ACC112 (cell line): ENCODE measurements at regions not wholly inside any gene's neighbourhood (a gene's known extent, or its start where the extent isn't known, plus 50 kb on each side); places are given as distances from the start of the nearest gene placed in this dataset.
"Not testable (repeated sequence)": the region's sequence is repeated elsewhere in the genome, so short reads cannot be mapped to it uniquely, and the experiment has no call there.

Experiments
- H2AFZ ChIP-seq: fragments of 200-600 bp; sonication (generic); one replicate; pipeline ENCODE4 v1.6.0; 2017; ENCODE audit warnings: antibody characterized with exemption, low read length; ENCODE audit not compliant: unreplicated experiment
- H3K27ac ChIP-seq: fragments of 200-600 bp; sonication (generic); 2 replicates; pipeline ENCODE4 v1.5.1; 2014; ENCODE audit warnings: low read depth, mild to moderate bottlenecking, antibody characterized with exemption, low read length, moderate library complexity
- H3K27me3 ChIP-seq: fragments of 200-600 bp; sonication (generic); 2 replicates; pipeline ENCODE4 v1.6.1; 2014; ENCODE audit warnings: mild to moderate bottlenecking, antibody characterized with exemption, low read length, moderate library complexity, mixed read lengths; ENCODE audit not compliant: insufficient read depth
- H3K36me3 ChIP-seq: fragments of 200-600 bp; sonication (generic); 2 replicates; pipeline ENCODE4 v1.6.1; 2016; ENCODE audit warnings: mild to moderate bottlenecking, antibody characterized with exemption, low read length, moderate library complexity, mixed read lengths; ENCODE audit not compliant: insufficient read depth
- H3K4me1 ChIP-seq: fragments of 200-600 bp; sonication (generic); one replicate; pipeline ENCODE4 v1.6.1; 2016; ENCODE audit warnings: low read length, mixed read lengths; ENCODE audit not compliant: insufficient read depth, unreplicated experiment, control insufficient read depth
- H3K4me3 ChIP-seq: fragments of 200-600 bp; sonication (generic); 2 replicates; pipeline ENCODE4 v1.5.1; 2014; ENCODE audit warnings: mild to moderate bottlenecking, low read depth, low read length
- H3K79me2 ChIP-seq: fragments of 200-600 bp; sonication (generic); one replicate; pipeline ENCODE4 v1.6.0; 2016; ENCODE audit warnings: low read length; ENCODE audit not compliant: control insufficient read depth, unreplicated experiment, insufficient read depth

DNA sequence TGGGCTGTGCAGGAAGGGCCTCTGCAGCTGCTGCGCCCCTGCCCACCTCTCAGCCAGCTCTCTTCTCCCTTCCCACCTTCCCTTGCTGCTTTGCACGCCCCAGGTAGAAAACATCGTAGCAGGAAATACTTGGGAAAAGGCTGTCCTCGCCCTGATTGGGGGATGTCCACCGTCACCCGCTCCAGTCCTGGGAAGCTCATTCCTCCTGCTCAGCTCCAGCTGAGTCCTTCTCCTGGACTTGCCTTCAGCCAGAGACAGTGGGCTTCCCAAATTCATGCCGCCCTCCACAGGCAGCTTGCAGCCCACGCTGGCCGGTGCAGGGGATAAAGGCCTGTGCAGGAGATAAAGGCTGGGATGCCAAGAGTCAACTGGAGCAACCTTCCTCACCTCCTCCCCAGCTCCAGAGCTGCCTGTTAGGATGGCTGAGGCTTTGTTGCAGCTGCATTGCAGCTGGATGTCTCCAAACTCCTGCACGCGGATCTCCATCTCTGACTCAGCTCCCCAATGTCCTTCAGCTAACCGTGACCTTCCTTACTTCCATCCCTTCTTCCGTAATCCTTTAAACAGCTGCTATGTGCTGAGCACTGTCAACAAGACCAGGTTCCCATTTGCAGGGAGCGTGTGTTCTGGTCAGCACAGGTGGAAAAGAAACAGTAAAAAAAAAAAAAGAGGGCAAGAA lies 402.0 kb upstream of the TNRC6C start:
- Histone ChIP-seq H3K36me3 (no peaks in the 10 kb centered on the region), H3K4me1 (no peaks in the 10 kb centered on the region), H3K27me3 (peaks cover 60% of the 10 kb centered on the region), H3K4me3 (no peak overlapping the region), H3K27ac (no peak overlapping the region), H3K79me2 (no peaks in the 10 kb centered on the region), H2AFZ (no peak overlapping the region)

DNA sequence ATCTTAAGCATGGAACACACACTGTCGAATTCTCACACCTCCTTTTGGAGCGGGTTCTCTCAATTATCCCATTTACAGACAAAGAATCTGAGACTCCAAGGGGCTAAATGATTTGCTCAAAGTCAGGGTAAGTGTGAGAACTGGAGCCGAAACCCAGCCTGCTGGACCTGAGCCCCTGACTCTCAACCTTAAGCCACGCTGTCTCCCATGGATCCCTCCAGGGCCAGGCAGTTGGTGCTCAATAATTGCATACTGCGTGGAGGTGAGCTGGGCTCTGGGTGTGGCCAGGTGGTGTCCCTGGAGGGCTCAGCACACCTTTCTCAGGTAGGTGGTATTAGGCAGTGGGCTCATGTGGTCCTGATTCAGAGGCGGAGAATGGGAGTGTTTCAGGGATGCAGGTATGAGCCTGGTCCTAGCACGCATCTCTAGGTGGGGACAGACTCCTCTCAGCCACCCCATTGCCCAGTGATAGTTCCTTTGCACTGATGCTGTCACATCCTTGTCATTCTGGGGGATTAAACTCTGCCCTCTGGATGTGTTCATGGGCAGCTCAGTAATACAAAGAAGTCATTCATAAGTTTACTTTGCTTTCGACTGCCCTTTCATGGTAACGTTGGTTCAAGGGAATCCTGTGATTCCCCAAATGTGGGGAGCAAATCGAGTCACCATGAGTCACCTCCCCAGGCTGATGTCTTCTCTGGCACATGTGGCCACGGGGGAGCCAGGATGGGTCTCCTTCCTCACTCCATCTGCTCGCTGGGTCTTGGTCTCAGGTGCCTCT lies 399.5 kb upstream of the TNRC6C start:
- Histone ChIP-seq H3K4me1 (no peaks in the 10 kb centered on the region), H3K79me2 (no peaks in the 10 kb centered on the region), H2AFZ (no peak overlapping the region), H3K27me3 (peaks cover 63% of the 10 kb centered on the region), H3K36me3 (no peaks in the 10 kb centered on the region), H3K4me3 (no peak overlapping the region), H3K27ac (no peak overlapping the region)

DNA sequence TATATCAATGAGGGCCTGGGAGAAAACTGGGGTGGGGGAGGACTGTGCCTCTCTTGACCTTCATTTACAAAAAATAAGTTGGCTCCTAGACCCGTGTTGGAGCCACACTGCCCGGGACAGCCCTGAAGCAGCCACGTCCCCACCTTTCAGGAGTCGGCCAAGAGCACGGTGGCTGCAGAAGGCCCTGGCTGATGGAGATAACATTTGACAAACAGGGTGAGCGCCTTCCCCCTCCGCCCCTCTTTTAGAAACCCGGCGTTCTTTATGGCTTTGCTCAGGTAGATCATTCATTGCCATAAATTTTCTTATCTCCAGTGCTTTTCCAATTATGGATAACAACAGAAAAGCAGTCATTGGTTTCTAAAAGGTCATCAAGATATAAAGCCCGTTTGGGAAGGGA lies 398.1 kb upstream of the TNRC6C start:
- Histone ChIP-seq H3K27ac (no peak overlapping the region), H3K4me3 (no peak overlapping the region), H3K27me3 (peaks cover 71% of the 10 kb centered on the region), H3K4me1 (no peaks in the 10 kb centered on the region), H3K79me2 (no peaks in the 10 kb centered on the region), H3K36me3 (no peaks in the 10 kb centered on the region), H2AFZ (no peak overlapping the region)

DNA sequence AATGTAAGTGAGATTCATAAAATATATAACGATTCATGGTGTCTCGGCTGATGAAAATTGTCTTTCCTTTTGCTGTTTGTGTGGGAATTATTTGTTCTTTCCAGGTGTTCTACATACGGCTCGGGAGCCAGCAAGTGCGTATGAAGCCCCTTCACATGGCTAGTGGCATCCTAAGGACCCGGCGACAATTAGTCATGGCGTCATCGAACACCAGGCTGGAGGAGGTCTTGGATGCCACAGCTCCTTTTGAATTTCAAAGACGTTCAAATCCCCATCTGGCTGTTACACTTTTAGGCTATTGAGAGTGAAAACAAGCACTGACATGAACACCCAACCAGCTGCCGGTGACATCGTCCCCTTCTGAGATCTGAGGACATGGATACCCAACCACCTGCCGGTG lies 397.7 kb upstream of the TNRC6C start:
- Histone ChIP-seq H3K27me3 (peaks cover 72% of the 10 kb centered on the region), H3K27ac (no peak overlapping the region), H3K4me1 (no peaks in the 10 kb centered on the region), H3K79me2 (no peaks in the 10 kb centered on the region), H3K36me3 (no peaks in the 10 kb centered on the region), H2AFZ (no peak overlapping the region), H3K4me3 (no peak overlapping the region)

DNA sequence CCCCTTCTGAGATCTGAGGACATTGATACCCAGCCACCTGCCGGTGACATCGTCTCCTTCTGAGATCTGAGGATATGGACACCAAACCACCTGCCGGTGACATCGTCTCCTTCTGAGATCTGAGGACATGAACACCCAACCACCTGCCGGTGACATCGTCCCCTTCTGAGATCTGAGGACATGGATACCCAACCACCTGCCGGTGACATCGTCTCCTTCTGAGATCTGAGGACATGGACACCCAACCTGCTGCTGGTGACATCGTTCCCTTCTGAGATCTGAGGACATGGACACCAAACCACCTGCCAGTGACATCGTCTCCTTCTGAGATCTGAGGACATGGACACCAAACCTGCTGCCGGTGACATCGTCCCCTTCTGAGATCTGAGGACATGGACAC lies 396.1 kb upstream of the TNRC6C start:
- H3K4me3 ChIP-seq, H3K36me3 ChIP-seq, H3K4me1 ChIP-seq, H2AFZ ChIP-seq, H3K27ac ChIP-seq, H3K79me2 ChIP-seq: not testable (repeated sequence)
- H3K27me3 ChIP-seq: peaks cover 75% of the 10 kb centered on the region

DNA sequence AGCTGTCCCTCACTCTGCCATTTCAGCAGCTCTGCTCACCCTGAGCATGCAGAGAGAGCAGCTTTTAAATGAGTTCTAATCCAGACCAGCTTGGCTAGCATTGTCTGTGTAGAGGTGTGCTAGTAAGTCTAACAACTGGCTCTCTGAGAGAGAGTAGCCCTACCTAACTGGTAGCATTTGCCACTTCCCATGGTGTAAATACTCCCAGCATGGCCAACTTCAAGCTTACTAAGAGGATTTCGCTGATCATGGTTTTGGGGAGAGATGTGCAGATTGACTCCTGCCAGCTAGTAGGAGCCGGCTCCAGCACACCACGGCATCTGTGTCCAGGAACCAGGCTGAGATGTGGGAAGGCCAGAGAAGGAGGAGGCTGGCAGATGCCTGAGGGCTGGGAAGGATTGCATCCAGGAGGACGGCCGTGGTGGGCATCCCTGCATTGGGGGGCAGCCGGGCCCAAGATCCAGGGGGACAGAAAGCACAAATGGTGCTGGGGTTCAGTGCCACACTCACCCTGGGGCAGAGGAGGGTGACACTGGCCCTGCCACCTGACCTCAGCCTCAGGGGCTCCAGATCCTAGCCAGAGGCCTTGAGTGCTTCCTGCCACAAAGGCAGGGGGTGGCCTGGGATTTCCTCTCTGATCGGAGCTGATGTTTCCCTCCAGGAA lies 394.9 kb upstream of the TNRC6C start:
- H3K27ac ChIP-seq: no peak overlapping the region

DNA sequence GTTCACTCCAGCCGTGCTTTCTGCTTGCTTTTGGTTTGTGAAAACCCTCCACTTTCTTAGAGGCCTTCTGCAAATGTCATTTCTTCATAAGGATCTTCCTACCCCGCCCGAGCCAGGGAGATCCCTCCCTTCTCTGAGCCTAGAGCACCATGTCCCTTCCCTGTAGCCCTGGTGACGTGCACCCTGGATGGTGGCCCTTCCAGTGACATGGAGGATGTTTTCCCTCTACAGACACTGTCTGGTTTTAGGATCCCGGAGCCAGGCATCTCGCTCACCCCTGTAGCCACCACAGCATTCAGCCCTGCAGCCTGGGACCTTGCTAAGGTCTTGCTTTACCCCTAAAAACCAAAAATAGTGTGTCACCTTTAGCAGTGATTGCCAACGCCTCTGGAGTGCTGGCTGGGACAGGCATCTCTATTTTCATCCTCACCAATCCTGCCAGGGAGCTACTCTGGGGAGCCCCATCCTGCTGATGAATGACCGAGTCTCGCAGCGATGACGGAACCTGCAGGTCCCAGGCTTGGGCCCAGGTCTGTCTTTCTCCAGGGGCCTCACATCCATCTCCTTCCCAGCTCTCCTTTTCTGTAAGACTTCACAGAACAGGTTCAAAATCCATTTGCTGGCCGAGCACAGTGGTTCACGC lies 394.1 kb upstream of the TNRC6C start:
- Histone ChIP-seq H3K4me3 (no peak overlapping the region), H3K27me3 (peaks cover 69% of the 10 kb centered on the region), H2AFZ (no peak overlapping the region), H3K36me3 (no peaks in the 10 kb centered on the region), H3K4me1 (no peaks in the 10 kb centered on the region), H3K79me2 (no peaks in the 10 kb centered on the region), H3K27ac (no peak overlapping the region)

More for the DNA sequence above, 394.9 kb upstream of the TNRC6C start:
- H2AFZ ChIP-seq: no peak overlapping the region
- H3K4me3 ChIP-seq: no peak overlapping the region
- peaks cover 74% of the 10 kb centered on the region for H3K27me3 ChIP-seq
- no peaks in the 10 kb centered on the region for H3K36me3 ChIP-seq
- no peaks in the 10 kb centered on the region for H3K79me2 ChIP-seq
- H3K4me1 ChIP-seq: no peaks in the 10 kb centered on the region

DNA sequence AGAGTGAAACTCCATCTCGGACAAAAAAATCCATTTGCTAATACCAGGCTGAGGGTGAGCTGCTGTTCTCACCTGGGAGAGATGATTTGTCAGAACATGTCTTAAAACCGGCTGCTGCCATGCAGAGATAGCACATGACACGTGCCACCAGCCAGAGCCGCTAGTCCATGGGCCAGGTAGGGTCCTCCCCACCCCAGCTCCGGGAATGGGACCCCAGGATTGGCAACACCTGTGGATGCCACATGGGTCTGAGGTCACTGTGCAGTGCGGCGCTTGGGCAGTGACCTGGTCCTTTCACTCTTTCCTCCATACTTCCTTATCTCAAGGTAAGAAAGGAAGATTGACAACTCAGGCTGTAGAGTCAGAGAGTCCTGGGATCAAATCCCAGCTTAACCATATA lies 393.3 kb upstream of the TNRC6C start:
- Histone ChIP-seq H2AFZ (no peak overlapping the region), H3K4me1 (no peaks in the 10 kb centered on the region), H3K27me3 (peaks cover 69% of the 10 kb centered on the region), H3K79me2 (no peaks in the 10 kb centered on the region), H3K27ac (no peak overlapping the region), H3K36me3 (no peaks in the 10 kb centered on the region), H3K4me3 (no peak overlapping the region)

DNA sequence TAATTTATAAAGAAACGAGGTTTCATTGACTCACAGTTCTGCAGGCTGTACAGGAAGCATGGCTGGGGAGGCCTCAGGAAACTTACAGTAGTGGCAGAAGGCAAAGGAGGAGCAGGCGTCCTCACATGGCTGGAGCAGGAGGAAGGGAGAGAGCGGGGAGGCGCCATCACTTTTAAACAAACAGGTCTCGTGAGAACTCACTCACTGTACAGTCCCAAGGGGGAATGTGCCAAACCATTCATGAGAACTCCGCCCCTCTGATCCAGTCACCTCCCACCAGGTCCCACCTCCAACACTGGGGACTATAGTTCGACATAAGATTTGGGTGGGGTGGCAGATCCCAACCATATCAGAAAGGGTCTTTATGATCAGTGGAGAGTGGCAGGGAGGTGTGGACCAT lies 392.4 kb upstream of the TNRC6C start:
- no peak overlapping the region for H3K27ac ChIP-seq
- H3K27me3 ChIP-seq: peaks cover 71% of the 10 kb centered on the region
- H3K4me3 ChIP-seq: no peak overlapping the region

DNA sequence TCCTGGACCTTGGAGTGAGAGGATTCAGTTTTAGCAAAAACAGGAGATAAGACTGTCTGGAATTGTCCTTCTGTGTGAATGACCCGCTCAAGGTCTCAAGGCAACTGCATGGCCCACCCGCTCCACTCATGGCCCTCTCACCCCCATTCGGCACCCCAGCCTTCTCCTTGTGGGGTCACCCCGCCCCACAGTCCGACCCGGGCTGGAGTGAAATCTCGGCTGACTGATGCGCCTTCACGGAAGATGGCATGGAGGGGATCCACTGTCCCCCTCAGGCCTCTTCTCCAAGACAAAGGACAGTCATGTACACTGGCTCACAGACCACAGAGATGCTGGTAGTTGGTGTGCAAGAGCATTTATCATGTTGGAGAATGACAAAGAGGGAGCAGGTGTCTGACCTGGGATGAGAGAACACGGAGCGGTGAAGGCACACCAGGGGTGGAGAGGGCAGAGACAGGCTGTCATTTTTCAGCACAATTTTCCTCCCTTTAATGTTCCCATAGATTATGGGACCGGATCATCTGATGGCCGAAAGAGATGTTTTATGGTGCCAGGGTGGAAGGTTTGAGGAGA lies 391.9 kb upstream of the TNRC6C start:
- no peak overlapping the region for H3K27ac ChIP-seq
- peaks cover 3% of the 10 kb centered on the region for H3K4me1 ChIP-seq
- H3K79me2 ChIP-seq: no peaks in the 10 kb centered on the region
- no peak overlapping the region for H2AFZ ChIP-seq
- no peak overlapping the region for H3K4me3 ChIP-seq
- no peaks in the 10 kb centered on the region for H3K36me3 ChIP-seq
- peaks cover 76% of the 10 kb centered on the region for H3K27me3 ChIP-seq

More for the DNA sequence above, 392.4 kb upstream of the TNRC6C start:
- H3K36me3 ChIP-seq: no peaks in the 10 kb centered on the region
- no peaks in the 10 kb centered on the region for H3K79me2 ChIP-seq
- no peaks in the 10 kb centered on the region for H3K4me1 ChIP-seq
- H2AFZ ChIP-seq: no peak overlapping the region
